ENCODE measurements at regions not wholly inside any gene's neighbourhood (a gene's known extent, or its start where the extent isn't known, plus 50 kb on each side); places are given as distances from the start of the nearest gene placed in this dataset.

DNA sequence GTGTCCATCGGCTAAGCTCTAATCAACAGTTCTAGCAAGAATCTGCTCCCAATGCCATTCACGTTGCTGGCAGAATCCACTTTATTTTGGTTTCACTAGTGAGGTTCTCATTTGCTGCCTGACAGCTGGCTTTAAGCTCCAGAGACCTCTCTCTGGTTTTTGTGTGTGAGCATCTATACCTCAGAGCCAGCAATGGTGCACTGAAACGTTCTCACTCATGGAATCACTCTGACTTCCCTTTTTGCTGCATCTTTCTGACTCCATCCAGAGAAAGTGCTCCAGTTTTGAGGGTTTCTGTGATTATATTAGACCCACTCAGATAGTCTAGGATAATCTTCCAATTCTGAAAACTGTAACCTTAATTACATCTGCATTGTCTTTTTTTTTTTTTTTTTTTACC, 596.6 kb downstream of the RNF144A start:
- Histone ChIP-seq H3K4me1 (replicated peaks in 1 of 2) (no peaks in the 10 kb centered on the region), H3K36me3 (replicated peaks in 1 of 2) (no peaks in the 10 kb centered on the region), H3K9me3 (replicated peaks in 1 of 3) (no peaks in the 10 kb centered on the region), H3K4me3 (no peak overlapping the region), H3K27ac (no peak overlapping the region), H3K27me3 (no peaks in the 10 kb centered on the region)
- intact Hi-C loops (cut with DNase I), result no loop called here
- whole genome bisulfite sequencing, 4 donors, result 74 to 83% (median 79%) methylated on average over 3 of the region's 3 CpGs
- DNase-seq, result no peak
- no peak for TF ChIP-seq POLR2A (IDR thresholded peaks at IDR 0.05)
- TF ChIP-seq, protein P1, sequence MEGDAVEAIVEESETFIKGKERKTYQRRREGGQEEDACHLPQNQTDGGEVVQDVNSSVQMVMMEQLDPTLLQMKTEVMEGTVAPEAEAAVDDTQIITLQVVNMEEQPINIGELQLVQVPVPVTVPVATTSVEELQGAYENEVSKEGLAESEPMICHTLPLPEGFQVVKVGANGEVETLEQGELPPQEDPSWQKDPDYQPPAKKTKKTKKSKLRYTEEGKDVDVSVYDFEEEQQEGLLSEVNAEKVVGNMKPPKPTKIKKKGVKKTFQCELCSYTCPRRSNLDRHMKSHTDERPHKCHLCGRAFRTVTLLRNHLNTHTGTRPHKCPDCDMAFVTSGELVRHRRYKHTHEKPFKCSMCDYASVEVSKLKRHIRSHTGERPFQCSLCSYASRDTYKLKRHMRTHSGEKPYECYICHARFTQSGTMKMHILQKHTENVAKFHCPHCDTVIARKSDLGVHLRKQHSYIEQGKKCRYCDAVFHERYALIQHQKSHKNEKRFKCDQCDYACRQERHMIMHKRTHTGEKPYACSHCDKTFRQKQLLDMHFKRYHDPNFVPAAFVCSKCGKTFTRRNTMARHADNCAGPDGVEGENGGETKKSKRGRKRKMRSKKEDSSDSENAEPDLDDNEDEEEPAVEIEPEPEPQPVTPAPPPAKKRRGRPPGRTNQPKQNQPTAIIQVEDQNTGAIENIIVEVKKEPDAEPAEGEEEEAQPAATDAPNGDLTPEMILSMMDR (IDR thresholded peaks at IDR 0.05), result no peak

DNA sequence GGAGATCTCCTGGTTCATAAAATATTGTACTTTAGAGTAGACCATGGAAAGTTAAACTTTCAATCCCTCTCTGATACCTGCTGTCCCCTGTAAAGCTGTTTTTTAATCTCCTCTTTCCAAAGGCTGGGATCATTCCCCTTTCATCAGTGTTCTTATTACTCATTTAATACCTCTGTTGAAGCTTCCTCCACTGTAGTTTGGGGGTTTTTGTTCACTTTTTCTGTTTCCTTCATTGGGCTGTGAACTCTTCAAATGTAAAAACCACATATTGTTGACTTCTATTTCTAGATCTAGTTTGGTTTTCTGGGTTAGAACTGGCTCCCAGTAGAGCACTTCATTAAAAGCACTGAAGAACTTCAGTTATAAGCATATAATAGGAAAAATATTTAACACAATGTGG, 598.1 kb downstream of the RNF144A start:
- Histone ChIP-seq H3K36me3 (replicated peaks in 1 of 2) (no peaks in the 10 kb centered on the region), H3K4me1 (replicated peaks in 1 of 2) (no peaks in the 10 kb centered on the region), H3K9me3 (replicated peaks in 1 of 3) (no peaks in the 10 kb centered on the region), H3K27ac (no peak overlapping the region), H3K4me3 (no peak overlapping the region), H3K27me3 (no peaks in the 10 kb centered on the region)
- TF ChIP-seq, protein P1 (IDR thresholded peaks at IDR 0.05), result no peak
- no peak for TF ChIP-seq POLR2A (IDR thresholded peaks at IDR 0.05)
- DNase-seq, result no peak
- intact Hi-C loops (cut with DNase I), result no loop called here

DNA sequence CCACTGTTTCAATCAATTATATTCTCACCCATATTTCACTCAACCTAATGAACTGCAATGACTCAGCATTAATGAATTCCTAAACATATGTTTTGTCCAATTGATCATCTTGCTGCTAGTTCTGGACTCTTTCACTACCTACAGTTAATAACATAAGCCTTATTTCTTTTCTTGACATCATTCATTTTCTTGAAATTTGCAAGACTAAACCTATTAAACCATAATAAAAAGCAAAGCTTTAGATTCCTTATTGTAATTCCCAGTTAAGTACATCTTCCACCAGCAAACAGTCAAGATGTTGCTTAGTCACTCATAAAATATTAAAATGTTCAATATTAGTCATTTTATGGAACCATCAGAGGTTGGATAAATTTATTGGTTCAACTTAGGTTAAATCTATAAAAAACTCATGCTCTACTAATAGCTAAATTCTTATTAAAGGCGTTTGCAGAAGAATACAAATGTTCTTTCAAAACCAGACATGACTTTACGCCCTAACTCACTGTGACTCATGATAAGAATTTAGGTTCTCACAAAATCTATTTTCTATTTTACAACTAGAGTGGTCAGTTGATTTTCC, 599.4 kb downstream of the RNF144A start:
- Histone ChIP-seq H3K27ac (no peak overlapping the region), H3K4me1 (replicated peaks in 1 of 2) (no peaks in the 10 kb centered on the region)
- WGBS, 4 donors, result 75 to 85% (median 81%) methylated on average over 2 of the region's 2 CpGs

DNA sequence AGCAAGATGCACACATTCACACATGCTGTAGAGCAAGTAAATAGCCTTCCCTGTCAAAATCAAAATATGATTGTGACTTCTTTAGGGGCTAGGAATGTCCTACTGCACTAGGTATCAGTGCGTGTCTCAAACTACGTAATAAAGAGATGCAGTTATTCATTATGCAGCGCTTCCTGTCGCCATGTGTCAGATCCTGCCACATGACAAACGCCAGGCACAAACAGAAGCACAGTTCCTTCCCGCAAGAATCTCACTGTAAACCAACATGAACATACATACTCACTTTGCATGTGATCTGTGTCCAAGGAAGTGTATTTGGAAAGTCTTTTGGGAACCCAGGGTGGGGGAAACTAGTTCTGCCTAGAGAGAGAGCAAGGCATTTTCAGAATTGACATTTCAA, 599.9 kb downstream of the RNF144A start:
- 62 to 73% (median 71%) methylated on average over 6 of the region's 6 CpGs for WGBS, 4 donors
- Histone ChIP-seq H3K36me3 (replicated peaks in 1 of 2) (no peaks in the 10 kb centered on the region), H3K27me3 (no peaks in the 10 kb centered on the region), H3K4me1 (replicated peaks in 1 of 2) (no peaks in the 10 kb centered on the region), H3K4me3 (no peak overlapping the region), H3K27ac (no peak overlapping the region), H3K9me3 (replicated peaks in 1 of 3) (no peaks in the 10 kb centered on the region)
- TF ChIP-seq POLR2A (IDR thresholded peaks at IDR 0.05), result no peak
- TF ChIP-seq, protein P1 (IDR thresholded peaks at IDR 0.05), result no peak
- intact Hi-C loops (cut with DNase I), result no loop called here
- DNase-seq, result no peak

More for the DNA sequence above, 599.4 kb downstream of the RNF144A start:
- intact Hi-C loops (cut with DNase I), result no loop called here
- no peaks in the 10 kb centered on the region for H3K36me3 ChIP-seq (replicated peaks in 1 of 2)
- H3K4me3 ChIP-seq, result no peak overlapping the region
- H3K9me3 ChIP-seq (replicated peaks in 1 of 3), result no peaks in the 10 kb centered on the region
- DNase-seq, result no peak
- no peak for TF ChIP-seq POLR2A (IDR thresholded peaks at IDR 0.05)
- TF ChIP-seq, protein P1 (IDR thresholded peaks at IDR 0.05), result no peak
- no peaks in the 10 kb centered on the region for H3K27me3 ChIP-seq

Measured in adrenal gland (tissue), 9 donors.